WTC11 (cell line): ENCODE measurements at regions not wholly inside any gene's neighbourhood (a gene's known extent, or its start where the extent isn't known, plus 50 kb on each side); places are given as distances from the start of the nearest gene placed in this dataset.

Experiments used
- NR2C2 ChIP-seq: sonication (generic); formaldehyde crosslinking; IDR thresholded peaks from 2 replicates; pipeline ENCODE4 v1.8.0; 2022; ENCODE audit warnings: mild to moderate bottlenecking, missing genetic modification reagents
- NR3C1 ChIP-seq: sonication (generic); formaldehyde crosslinking; conservative IDR thresholded peaks from 2 replicates; pipeline ENCODE4 v1.8.1; 2023; ENCODE audit warnings: low read depth, mild to moderate bottlenecking, missing genetic modification reagents
- SMAD4 ChIP-seq: sonication (generic); formaldehyde crosslinking; IDR thresholded peaks from 2 replicates; pipeline ENCODE4 v1.8.0; 2022; ENCODE audit warnings: mild to moderate bottlenecking, missing genetic modification reagents
- SP1 ChIP-seq: sonication (generic); formaldehyde crosslinking; conservative IDR thresholded peaks from 2 replicates; pipeline ENCODE4 v1.8.1; 2022; ENCODE audit warnings: missing genetic modification reagents
- TEAD4 ChIP-seq: sonication (generic); formaldehyde crosslinking; IDR thresholded peaks from 2 replicates; pipeline ENCODE4 v1.8.0; 2022; ENCODE audit warnings: mild to moderate bottlenecking, missing genetic modification reagents
- ZBTB21 ChIP-seq: sonication (generic); formaldehyde crosslinking; IDR thresholded peaks from 2 replicates; pipeline ENCODE4 v1.8.1; 2023; ENCODE audit warnings: mild to moderate bottlenecking, missing genetic modification reagents, borderline replicate concordance
- TF ChIP-seq, protein P1 (sequence below): fragments of 200-600 bp; IDR thresholded peaks from 2 replicates; pipeline ENCODE4 v1.8.0; 2022; ENCODE audit warnings: antibody characterized with exemption
- TF ChIP-seq, protein P2 (sequence below): sonication (generic); formaldehyde crosslinking; IDR thresholded peaks from 2 replicates; pipeline ENCODE4 v1.8.1; 2023; ENCODE audit warnings: mild to moderate bottlenecking, moderate library complexity, missing genetic modification reagents
- TF ChIP-seq, protein P3 (sequence below): sonication (generic); formaldehyde crosslinking; IDR thresholded peaks from 2 replicates; pipeline ENCODE4 v1.8.1; 2023; ENCODE audit warnings: mild to moderate bottlenecking, missing genetic modification reagents, moderate library complexity
- TF ChIP-seq, protein P4 (sequence below): sonication (generic); formaldehyde crosslinking; IDR thresholded peaks from 2 replicates; pipeline ENCODE4 v1.8.0; 2022; ENCODE audit warnings: mild to moderate bottlenecking, missing genetic modification reagents
- TF ChIP-seq, protein P5 (sequence below): sonication (generic); formaldehyde crosslinking; IDR thresholded peaks from 2 replicates; pipeline ENCODE4 v1.8.1; 2022; ENCODE audit warnings: mild to moderate bottlenecking, moderate library complexity, missing genetic modification reagents

DNA sequence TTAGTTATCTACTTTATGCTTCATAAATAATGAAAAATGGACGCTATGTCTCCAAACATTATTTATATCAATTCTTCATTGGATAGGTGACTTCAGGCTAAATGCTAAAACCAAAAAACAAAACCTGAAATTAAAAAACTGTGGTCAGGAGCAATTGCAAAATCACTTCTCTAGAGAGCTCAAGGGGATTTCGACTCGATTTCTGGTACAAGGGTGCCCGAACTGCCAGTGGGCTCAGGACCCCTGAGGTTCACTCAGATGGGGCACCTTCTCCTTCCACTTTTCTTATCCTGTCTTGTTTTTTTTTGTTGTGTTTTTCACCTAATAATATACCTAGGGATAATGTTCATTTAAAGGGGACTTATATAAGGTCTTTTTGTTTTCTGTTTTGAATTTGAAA, 65.8 kb upstream of the CELF4 start:
- TF ChIP-seq TEAD4 (CRISPR knock-in tag) (no peak), NR3C1 (CRISPR knock-in tag) (no peak), ZBTB21 (no peak), NR2C2 (no peak), SP1 (CRISPR knock-in tag) (no peak), SMAD4 (CRISPR knock-in tag) (no peak)
- TF ChIP-seq, protein P1, sequence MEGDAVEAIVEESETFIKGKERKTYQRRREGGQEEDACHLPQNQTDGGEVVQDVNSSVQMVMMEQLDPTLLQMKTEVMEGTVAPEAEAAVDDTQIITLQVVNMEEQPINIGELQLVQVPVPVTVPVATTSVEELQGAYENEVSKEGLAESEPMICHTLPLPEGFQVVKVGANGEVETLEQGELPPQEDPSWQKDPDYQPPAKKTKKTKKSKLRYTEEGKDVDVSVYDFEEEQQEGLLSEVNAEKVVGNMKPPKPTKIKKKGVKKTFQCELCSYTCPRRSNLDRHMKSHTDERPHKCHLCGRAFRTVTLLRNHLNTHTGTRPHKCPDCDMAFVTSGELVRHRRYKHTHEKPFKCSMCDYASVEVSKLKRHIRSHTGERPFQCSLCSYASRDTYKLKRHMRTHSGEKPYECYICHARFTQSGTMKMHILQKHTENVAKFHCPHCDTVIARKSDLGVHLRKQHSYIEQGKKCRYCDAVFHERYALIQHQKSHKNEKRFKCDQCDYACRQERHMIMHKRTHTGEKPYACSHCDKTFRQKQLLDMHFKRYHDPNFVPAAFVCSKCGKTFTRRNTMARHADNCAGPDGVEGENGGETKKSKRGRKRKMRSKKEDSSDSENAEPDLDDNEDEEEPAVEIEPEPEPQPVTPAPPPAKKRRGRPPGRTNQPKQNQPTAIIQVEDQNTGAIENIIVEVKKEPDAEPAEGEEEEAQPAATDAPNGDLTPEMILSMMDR = no peak
- TF ChIP-seq, protein P2, sequence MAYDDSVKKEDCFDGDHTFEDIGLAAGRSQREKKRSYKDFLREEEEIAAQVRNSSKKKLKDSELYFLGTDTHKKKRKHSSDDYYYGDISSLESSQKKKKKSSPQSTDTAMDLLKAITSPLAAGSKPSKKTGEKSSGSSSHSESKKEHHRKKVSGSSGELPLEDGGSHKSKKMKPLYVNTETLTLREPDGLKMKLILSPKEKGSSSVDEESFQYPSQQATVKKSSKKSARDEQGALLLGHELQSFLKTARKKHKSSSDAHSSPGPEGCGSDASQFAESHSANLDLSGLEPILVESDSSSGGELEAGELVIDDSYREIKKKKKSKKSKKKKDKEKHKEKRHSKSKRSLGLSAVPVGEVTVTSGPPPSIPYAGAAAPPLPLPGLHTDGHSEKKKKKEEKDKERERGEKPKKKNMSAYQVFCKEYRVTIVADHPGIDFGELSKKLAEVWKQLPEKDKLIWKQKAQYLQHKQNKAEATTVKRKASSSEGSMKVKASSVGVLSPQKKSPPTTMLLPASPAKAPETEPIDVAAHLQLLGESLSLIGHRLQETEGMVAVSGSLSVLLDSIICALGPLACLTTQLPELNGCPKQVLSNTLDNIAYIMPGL (CRISPR knock-in tag) = no peak
- TF ChIP-seq, protein P3, sequence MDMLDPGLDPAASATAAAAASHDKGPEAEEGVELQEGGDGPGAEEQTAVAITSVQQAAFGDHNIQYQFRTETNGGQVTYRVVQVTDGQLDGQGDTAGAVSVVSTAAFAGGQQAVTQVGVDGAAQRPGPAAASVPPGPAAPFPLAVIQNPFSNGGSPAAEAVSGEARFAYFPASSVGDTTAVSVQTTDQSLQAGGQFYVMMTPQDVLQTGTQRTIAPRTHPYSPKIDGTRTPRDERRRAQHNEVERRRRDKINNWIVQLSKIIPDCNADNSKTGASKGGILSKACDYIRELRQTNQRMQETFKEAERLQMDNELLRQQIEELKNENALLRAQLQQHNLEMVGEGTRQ (CRISPR knock-in tag) = no peak
- TF ChIP-seq, protein P4, sequence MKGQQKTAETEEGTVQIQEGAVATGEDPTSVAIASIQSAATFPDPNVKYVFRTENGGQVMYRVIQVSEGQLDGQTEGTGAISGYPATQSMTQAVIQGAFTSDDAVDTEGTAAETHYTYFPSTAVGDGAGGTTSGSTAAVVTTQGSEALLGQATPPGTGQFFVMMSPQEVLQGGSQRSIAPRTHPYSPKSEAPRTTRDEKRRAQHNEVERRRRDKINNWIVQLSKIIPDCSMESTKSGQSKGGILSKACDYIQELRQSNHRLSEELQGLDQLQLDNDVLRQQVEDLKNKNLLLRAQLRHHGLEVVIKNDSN (CRISPR knock-in tag) = no peak
- TF ChIP-seq, protein P5, sequence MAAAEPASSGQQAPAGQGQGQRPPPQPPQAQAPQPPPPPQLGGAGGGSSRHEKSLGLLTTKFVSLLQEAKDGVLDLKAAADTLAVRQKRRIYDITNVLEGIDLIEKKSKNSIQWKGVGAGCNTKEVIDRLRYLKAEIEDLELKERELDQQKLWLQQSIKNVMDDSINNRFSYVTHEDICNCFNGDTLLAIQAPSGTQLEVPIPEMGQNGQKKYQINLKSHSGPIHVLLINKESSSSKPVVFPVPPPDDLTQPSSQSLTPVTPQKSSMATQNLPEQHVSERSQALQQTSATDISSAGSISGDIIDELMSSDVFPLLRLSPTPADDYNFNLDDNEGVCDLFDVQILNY (CRISPR knock-in tag) = no peak
